ENCODE measurements at regions not wholly inside any gene's neighbourhood (a gene's known extent, or its start where the extent isn't known, plus 50 kb on each side); places are given as distances from the start of the nearest gene placed in this dataset.
"Not testable (repeated sequence)": the region's sequence is repeated elsewhere in the genome, so short reads cannot be mapped to it uniquely, and the experiment has no call there.

- DNase-seq = no peak
Observed at GRCh38 chr4:77451530-77451929, 154.1 kb upstream of the CXCL13 start.

DNA sequence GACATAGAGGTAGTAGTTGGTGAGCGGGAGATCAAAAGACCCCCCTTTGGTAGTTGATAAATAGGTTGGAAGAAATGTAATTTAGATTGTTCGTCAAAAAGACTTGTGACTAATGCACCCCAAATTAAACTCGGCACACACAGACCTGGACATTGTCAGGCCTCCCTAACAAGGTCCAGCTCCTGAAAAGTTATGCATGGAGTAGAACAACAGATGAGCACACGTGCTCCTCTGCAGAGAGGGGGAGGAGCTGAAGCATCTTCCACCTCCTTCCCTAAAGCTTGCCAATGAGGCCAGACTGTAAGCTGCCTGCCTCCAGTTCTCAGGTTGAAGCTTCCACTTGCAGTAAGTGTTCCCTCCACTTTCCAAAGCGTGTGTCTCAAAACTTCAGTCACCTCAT, 153.5 kb upstream of the CXCL13 start:
- DNase-seq = not testable (repeated sequence)

GRCh38 chr4:77453911-77454310, 151.7 kb upstream of the CXCL13 start:
- DNase-seq = no peak

- DNase-seq = no peak
Observed at GRCh38 chr4:77454858-77455257, 150.8 kb upstream of the CXCL13 start.

- DNase-seq = not testable (repeated sequence)
Observed at GRCh38 chr4:77464100-77464499, 141.5 kb upstream of the CXCL13 start.

GRCh38 chr4:77465271-77465670, 140.3 kb upstream of the CXCL13 start:
- DNase-seq = peak; percentile 6

GRCh38 chr4:77466430-77466829, 139.2 kb upstream of the CXCL13 start:
- DNase-seq = no peak

DNA sequence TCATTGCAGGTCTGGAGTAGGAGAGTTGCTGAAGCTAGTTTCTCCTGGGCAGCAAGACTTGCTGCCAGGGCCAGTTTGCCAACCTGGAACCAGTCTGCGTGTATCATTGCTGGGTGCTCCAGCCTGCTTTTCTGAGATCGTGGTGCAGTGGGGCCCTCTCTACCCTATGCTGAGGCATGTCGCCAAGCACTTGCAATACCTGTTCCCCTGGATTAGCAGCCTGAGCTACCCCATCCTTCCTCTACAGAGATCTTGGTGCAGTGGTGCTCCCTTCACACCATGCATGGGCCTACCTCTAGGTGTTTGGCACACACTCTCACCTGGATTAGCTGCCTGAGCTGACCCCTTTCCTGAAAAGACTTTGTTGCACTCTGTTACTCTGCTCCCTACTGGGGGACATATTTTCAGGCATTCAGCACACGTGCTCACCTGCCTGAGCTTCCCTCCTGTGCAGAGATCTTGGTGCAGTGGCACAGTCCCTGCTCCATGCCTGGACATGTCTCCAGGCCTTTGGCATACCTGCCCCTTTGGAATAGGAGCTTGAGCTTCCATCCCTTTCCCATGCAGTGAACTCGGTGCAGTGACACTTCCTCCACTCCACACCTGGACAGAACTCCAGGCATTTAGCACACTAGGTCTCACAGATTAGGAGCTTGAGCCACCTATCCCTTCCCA, 133.7 kb upstream of the CXCL13 start:
- DNase-seq = no peak

DNA sequence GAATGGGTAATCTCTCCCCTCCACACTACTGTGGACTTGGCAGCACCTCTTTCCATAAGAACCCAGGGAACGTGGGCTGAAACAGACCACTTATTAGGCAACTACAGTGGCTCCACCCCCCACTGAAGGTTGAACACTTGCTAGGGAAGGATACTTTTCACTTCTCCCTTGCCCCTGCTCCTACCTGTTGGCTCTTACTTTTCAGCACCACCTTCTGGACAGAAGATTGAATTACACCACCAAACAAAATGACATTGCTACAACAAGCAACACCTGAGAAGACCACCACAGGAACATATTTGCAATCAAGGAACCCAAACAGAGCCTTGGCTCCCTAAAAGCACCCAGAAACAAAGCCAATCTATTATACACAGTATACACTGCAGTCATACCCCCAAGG, 132.1 kb upstream of the CXCL13 start:
- peak; percentile 19 for DNase-seq

DNA sequence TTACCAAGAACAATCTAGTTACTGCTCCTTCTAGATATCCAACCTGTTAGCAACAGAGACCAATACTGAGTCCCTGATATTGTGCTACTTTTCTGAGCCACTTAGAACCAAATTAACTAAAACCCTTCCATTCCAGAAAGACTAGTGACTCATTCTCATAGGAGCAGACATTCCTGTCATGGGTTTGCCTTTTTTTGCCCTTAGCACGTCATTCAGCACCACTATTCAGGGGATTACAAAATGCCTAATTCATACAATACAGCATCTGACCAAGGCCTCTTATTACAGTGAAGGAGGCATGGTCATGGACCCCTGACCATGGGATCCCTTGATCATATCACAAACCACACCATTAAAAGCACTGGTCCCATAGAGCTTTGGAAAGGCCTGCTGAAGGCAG, 123.8 kb upstream of the CXCL13 start:
- DNase-seq = no peak

GRCh38 chr4:77488882-77489281, 116.7 kb upstream of the CXCL13 start:
- no peak for DNase-seq

GRCh38 chr4:77493120-77493752, 112.4 kb upstream of the CXCL13 start:
- DNase-seq = no peak

- DNase-seq = no peak
Observed at GRCh38 chr4:77493829-77494551, 111.6 kb upstream of the CXCL13 start.

DNA sequence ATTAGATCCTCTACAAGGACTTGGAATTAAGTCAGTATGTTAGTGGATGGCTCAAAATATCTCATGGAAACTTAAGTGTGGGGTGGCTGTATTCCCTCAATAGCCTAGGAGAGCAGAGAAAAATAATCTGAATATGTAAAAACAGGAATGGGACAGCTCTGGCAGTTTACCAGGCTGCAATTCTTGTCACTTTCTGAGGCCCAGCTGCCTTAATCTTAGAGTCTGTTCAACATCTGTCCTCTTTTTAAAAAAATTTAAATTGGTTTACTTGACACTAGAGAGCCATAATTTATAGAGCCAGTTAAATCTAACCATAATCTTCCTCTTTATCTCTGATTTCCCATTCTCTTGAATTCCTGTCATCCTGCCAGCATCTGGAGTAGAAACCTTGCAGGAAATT, 109.2 kb upstream of the CXCL13 start:
- DNase-seq = no peak

DNA sequence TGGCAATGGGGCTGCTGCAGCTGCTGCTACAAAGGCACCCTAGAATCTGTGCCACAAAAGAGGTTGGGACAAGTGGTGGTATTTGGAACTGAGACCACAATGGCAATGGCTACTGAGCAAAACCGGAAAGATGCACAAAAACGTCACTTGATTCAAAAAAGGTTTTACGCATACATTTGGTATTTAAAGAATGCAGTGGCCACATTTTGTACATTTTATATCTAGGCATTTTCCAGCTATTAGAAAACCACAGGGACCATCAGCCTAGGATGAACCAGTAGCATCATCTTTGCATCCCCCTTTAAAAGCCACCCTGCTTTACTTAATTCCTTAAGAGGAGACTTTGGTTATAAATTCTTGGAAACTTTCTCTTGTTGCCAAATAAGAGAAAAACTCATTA, 104.8 kb upstream of the CXCL13 start:
- DNase-seq = no peak

DNA sequence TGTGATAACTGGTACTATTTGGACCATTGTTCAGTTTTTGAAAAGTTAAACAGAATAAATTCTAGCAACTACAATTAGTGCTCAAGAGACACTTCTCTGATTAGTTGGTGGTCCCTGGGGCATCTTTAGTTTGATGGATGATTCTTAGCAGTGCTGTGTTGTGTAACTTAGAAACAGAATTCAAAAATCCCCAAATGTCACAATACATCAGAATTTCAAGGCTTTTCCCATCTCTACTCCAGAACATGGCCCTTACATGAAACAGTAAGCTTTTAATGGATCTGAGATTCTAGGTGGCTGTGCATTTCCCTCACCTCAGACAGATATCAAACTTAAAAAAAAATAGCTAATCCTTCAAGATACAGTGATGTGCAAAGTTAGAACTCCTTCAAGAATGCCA, 104.4 kb upstream of the CXCL13 start:
- no peak for DNase-seq

DNA sequence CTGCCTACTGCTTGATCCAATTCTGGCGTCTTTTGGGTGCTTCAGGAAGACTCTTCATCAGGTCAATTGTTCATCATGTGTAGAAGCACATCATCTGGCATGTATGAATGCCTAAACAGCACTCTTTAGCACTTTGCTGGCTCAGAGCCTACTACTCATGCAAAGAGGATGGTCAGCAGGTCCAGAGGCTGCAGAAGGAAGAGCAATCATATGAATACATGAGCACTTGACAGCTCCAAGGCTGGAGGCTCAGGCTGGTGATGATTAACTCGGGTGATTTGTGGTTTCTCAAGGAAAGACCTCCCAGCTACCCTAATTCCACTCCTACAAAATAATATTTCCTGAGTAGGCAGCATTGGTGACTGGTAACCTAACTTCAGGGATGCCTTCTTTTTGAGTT, 103.8 kb upstream of the CXCL13 start:
- DNase-seq = no peak

DNA sequence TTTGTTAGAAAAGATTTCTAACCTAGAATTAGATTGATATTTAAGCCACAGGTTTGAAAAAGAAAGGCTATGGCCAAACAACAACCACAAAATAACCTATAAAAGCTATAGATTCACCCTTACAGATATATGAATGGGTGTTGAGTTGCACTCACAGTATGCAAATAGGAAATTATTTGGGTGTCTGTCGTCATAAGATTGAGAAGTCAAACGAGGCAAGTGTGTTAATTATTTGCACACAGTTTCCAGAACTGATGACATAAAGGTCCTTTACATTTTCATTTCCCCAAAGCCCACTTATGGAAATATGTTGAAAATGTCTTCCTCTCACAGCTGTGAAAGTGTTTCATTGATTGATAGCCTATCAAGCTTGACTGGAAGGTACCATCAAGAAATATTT, 101.2 kb upstream of the CXCL13 start:
- DNase-seq = no peak

- DNase-seq = no peak
Observed at GRCh38 chr4:77505275-77505957, 100.2 kb upstream of the CXCL13 start.

- DNase-seq = no peak
Observed at GRCh38 chr4:77505958-77506319, 99.7 kb upstream of the CXCL13 start.

GRCh38 chr4:77510367-77510766, 95.3 kb upstream of the CXCL13 start:
- no peak for DNase-seq

- DNase-seq = no peak
Observed at GRCh38 chr4:77525538-77525937, 80.1 kb upstream of the CXCL13 start.

- DNase-seq = not testable (repeated sequence)
Observed at GRCh38 chr4:77527900-77528299, 77.7 kb upstream of the CXCL13 start.

GRCh38 chr4:77538144-77538543, 67.5 kb upstream of the CXCL13 start:
- DNase-seq = no peak
